ENCODE measurements at regions not wholly inside any gene's neighbourhood (a gene's known extent, or its start where the extent isn't known, plus 50 kb on each side); places are given as distances from the start of the nearest gene placed in this dataset.

DNA sequence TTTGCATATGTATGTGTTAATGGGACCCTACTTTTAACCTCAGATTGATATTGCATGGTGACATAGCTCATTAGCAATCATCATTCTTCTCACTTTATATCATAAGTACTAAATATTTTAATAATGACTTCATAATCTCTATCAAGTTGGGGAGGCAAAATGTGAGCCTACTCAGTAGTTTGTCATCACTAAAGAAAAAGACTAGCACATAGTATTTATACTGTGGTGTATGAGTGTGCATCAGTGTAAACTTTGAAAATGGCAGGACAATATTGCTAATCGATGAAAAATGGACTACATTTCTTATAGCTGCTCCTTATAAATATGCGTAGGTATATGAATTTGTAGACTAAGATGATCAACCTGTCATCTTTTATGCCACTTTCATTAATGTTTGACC, 624.5 kb upstream of the ROBO2 start:
- TF ChIP-seq POLR2A (IDR thresholded peaks at IDR 0.05; ENCODE audit: low read depth, low read length) (no peak), POLR2AphosphoS5 (IDR thresholded peaks at IDR 0.05; ENCODE audit: low read depth, low read length) (no peak)

Data from GM12892 (cell line).